A549 (cell line): ENCODE measurements at regions not wholly inside any gene's neighbourhood (a gene's known extent, or its start where the extent isn't known, plus 50 kb on each side); places are given as distances from the start of the nearest gene placed in this dataset.

Source experiments
- CTCF ChIP-seq: fragments of >200 bp; sonication (Bioruptor Twin); formaldehyde crosslinking; IDR thresholded peaks from 3 replicates; pipeline ENCODE4 v1.5.1; 2016
- EHF ChIP-seq: fragments of 250-450 bp; sonication (Bioruptor Pico); IDR thresholded peaks from 2 replicates; pipeline ENCODE4 v1.5.0; 2020; ENCODE audit warnings: mild to moderate bottlenecking
- EP300 ChIP-seq, 2 experiments: fragments of >200 bp; sonication (Bioruptor Twin); formaldehyde crosslinking; IDR thresholded peaks; 2 replicates in 1 of 2; 3 replicates in 1 of 2; pipeline ENCODE4 v1.6.1; 2016 to 2017
- NR3C1 ChIP-seq: fragments of >200 bp; sonication (Bioruptor Twin); formaldehyde crosslinking; IDR thresholded peaks from 3 replicates; pipeline ENCODE4 v1.6.1; 2017
- POLR2A ChIP-seq: IDR thresholded peaks from 2 replicates; pipeline ENCODE4 v1.6.1; 2012; ENCODE audit warnings: mild to moderate bottlenecking, low read length
- POLR2AphosphoS2 ChIP-seq: conservative IDR thresholded peaks from 2 replicates; pipeline ENCODE4 v1.6.1; 2012; ENCODE audit warnings: low read length, improper control_type of control experiment, inconsistent platforms
- SREBF2 ChIP-seq: fragments of 450-650 bp; IDR thresholded peaks from 2 replicates; pipeline ENCODE4 v1.6.1; 2014; ENCODE audit warnings: mild to moderate bottlenecking, moderate library complexity
- ZC3H11A ChIP-seq: fragments of 450-650 bp; IDR thresholded peaks from 2 replicates; pipeline ENCODE4 v1.6.1; 2014; ENCODE audit warnings: antibody characterized with exemption, mild to moderate bottlenecking

GRCh38 chr5:66477596-66477995 lies 118.6 kb upstream of the MAST4 start:
- TF ChIP-seq POLR2A (no peak), CTCF (no peak), POLR2AphosphoS2 (no peak), EHF (no peak), EP300 (IDR thresholded peaks at IDR 0.05) (no peak), NR3C1 (no peak), ZC3H11A (no peak), SREBF2 (no peak)
